H1 (cell line): ENCODE measurements at regions not wholly inside any gene's neighbourhood (a gene's known extent, or its start where the extent isn't known, plus 50 kb on each side); places are given as distances from the start of the nearest gene placed in this dataset.

Source experiments
- CTCF ChIA-PET: fragments of 300-600 bp; sonication (Branson Sonifier 250); formaldehyde crosslinking; loops from one replicate; lab custom pipeline; 2021; ENCODE audit not compliant: partially characterized antibody; lab: Charles Lee
- POLR2A ChIA-PET: fragments of 300-600 bp; sonication (Branson Sonifier 250); formaldehyde crosslinking; loops from one replicate; lab custom pipeline; 2021; ENCODE audit warnings: inconsistent platforms; ENCODE audit not compliant: partially characterized antibody; lab: Charles Lee
- DNase-seq, 2 experiments: peaks; one replicate each; pipeline versions ENCODE4 v3.0.0 to v3.0.0-alpha.2; 2010 to 2022; ENCODE audit warnings: low spot score in 2 of 2, low read depth in 1 of 2, mixed read lengths in 1 of 2
- FAIRE-seq: peaks from 2 replicates; lab custom pipeline; 2011; peaks lifted over from hg19 to GRCh38; lab: Jason Lieb, UNC
- H2AFZ ChIP-seq: 2 replicates; pipeline ENCODE4 v1.8.1; 2012; ENCODE audit warnings: low read length, inconsistent platforms
- H2AK5ac ChIP-seq: 2 replicates; pipeline ENCODE4 v1.6.1; 2013; ENCODE audit warnings: low read depth, low read length
- H2BK120ac ChIP-seq: replicated peaks from 2 replicates; pipeline ENCODE3; 2013; ENCODE audit warnings: low read depth, low read length, inconsistent platforms
- H2BK12ac ChIP-seq: 2 replicates; pipeline ENCODE4 v1.6.1; 2013; ENCODE audit warnings: low read depth, low read length
- H2BK15ac ChIP-seq: 2 replicates; pipeline ENCODE4 v1.6.1; 2013; ENCODE audit warnings: low read length
- H2BK20ac ChIP-seq: 2 replicates; pipeline ENCODE4 v1.6.1; 2013; ENCODE audit warnings: low read length
- H2BK5ac ChIP-seq: 2 replicates; pipeline ENCODE4 v1.6.1; 2013; ENCODE audit warnings: low read depth, low read length
- H3K14ac ChIP-seq: 2 replicates; pipeline ENCODE4 v1.6.1; 2013; ENCODE audit warnings: inconsistent platforms; ENCODE audit not compliant: insufficient read length
- H3K18ac ChIP-seq: 2 replicates; pipeline ENCODE4 v1.6.1; 2013; ENCODE audit warnings: low read length; ENCODE audit errors: extremely low read depth
- H3K23ac ChIP-seq: 2 replicates; pipeline ENCODE4 v1.6.1; 2013; ENCODE audit warnings: inconsistent platforms; ENCODE audit not compliant: insufficient read length
- H3K23me2 ChIP-seq: 2 replicates; pipeline ENCODE4 v1.6.1; 2013; ENCODE audit warnings: low read depth, low read length
- H3K27ac ChIP-seq: 2 replicates; pipeline ENCODE4 v1.6.1; 2011; ENCODE audit warnings: low read depth, low read length, inconsistent platforms
- H3K27me3 ChIP-seq, 4 experiments: replicated peaks in 1 of 4; 1 replicate in 1 of 4; 2 replicates in 3 of 4; pipeline versions ENCODE4 v1.6.1 to v1.8.1; 2011 to 2013; ENCODE audit warnings: low read length in 3 of 4, mild to moderate bottlenecking in 3 of 4, inconsistent platforms in 2 of 4, mixed read lengths in 2 of 4, moderate library complexity in 1 of 4; ENCODE audit not compliant: control insufficient read depth in 3 of 4, insufficient read depth in 3 of 4; ENCODE audit errors: extremely low read depth in 1 of 4
- H3K36me3 ChIP-seq, 4 experiments: 2 replicates each; pipeline versions ENCODE4 v1.6.1 to v1.8.1; 2011 to 2013; ENCODE audit warnings: mild to moderate bottlenecking in 4 of 4, low read length in 3 of 4, moderate library complexity in 2 of 4, control low read depth in 1 of 4, inconsistent platforms in 1 of 4; ENCODE audit not compliant: insufficient read depth in 4 of 4, control insufficient read depth in 2 of 4
- H3K4ac ChIP-seq: replicated peaks from 2 replicates; pipeline ENCODE3; 2013; ENCODE audit warnings: low read length, low read depth, mixed read lengths, inconsistent platforms; ENCODE audit not compliant: insufficient read length
- H3K4me1 ChIP-seq, 4 experiments: replicated peaks in 1 of 4; 1 replicate in 1 of 4; 2 replicates in 3 of 4; pipeline versions ENCODE4 v1.6.1 to v1.8.1; 2011 to 2013; ENCODE audit warnings: low read length in 3 of 4, inconsistent platforms in 2 of 4, mixed read lengths in 1 of 4; ENCODE audit not compliant: insufficient read depth in 4 of 4, control insufficient read depth in 3 of 4
- H3K4me2 ChIP-seq, 2 experiments: 2 replicates each; pipeline versions ENCODE4 v1.6.1 to v1.8.1; 2011 to 2013; ENCODE audit warnings: low read depth in 2 of 2, low read length in 2 of 2, control low read depth in 1 of 2, inconsistent platforms in 1 of 2, mild to moderate bottlenecking in 1 of 2; ENCODE audit not compliant: insufficient read depth in 1 of 2
- H3K4me3 ChIP-seq, 4 experiments: fragments of 200-600, 300-600 bp in 1 of 4; sonication (generic), shearing (Covaris generic), sonication (Bioruptor Twin) in 1 of 4; 2 replicates each; pipeline versions ENCODE4 v1.5.1 to v1.8.1; 2011 to 2016; ENCODE audit warnings: low read length in 4 of 4, low read depth in 3 of 4, control low read depth in 2 of 4, inconsistent platforms in 2 of 4, mild to moderate bottlenecking in 2 of 4, mixed read lengths in 1 of 4, moderate library complexity in 1 of 4; ENCODE audit not compliant: insufficient read depth in 2 of 4; ENCODE audit errors: extremely low read depth in 1 of 4
- H3K56ac ChIP-seq: replicated peaks from 2 replicates; pipeline ENCODE3; 2013; ENCODE audit warnings: low read depth, mild to moderate bottlenecking, mixed read lengths, low read length, inconsistent platforms; ENCODE audit not compliant: insufficient read length
- H3K79me1 ChIP-seq: 2 replicates; pipeline ENCODE4 v1.6.1; 2013; ENCODE audit warnings: low read depth, low read length, control low read depth
- H3K79me2 ChIP-seq, 2 experiments: 2 replicates each; pipeline versions ENCODE4 v1.6.1 to v1.8.1; 2012 to 2013; ENCODE audit warnings: low read length in 2 of 2, mild to moderate bottlenecking in 2 of 2, inconsistent platforms in 1 of 2; ENCODE audit not compliant: insufficient read depth in 2 of 2, control insufficient read depth in 1 of 2
- H3K9ac ChIP-seq, 4 experiments: replicated peaks in 1 of 4; 1 replicate in 1 of 4; 2 replicates in 3 of 4; pipeline versions ENCODE4 v1.6.1 to v1.8.1; 2011 to 2013; ENCODE audit warnings: low read depth in 3 of 4, low read length in 3 of 4, control low read depth in 2 of 4, mild to moderate bottlenecking in 2 of 4, moderate library complexity in 2 of 4, inconsistent platforms in 1 of 4; ENCODE audit errors: extremely low read depth in 1 of 4
- H3K9me3 ChIP-seq, 2 experiments: 2 replicates each; pipeline versions ENCODE4 v1.6.1 to v1.8.1; 2012 to 2013; ENCODE audit warnings: mild to moderate bottlenecking in 2 of 2, moderate library complexity in 2 of 2, control low read depth in 1 of 2, inconsistent platforms in 1 of 2, low read depth in 1 of 2, low read length in 1 of 2, mixed read lengths in 1 of 2; ENCODE audit not compliant: insufficient read depth in 2 of 2
- H4K20me1 ChIP-seq, 2 experiments: replicated peaks in 1 of 2; 2 replicates each; pipeline versions ENCODE3 to v1.8.1; 2011 to 2013; ENCODE audit warnings: inconsistent platforms in 2 of 2, low read length in 2 of 2, mild to moderate bottlenecking in 1 of 2; ENCODE audit not compliant: insufficient read depth in 2 of 2, control insufficient read depth in 1 of 2
- H4K5ac ChIP-seq: 2 replicates; pipeline ENCODE4 v1.6.1; 2013; ENCODE audit warnings: low read length, low read depth, mixed read lengths, inconsistent platforms; ENCODE audit not compliant: insufficient read length
- H4K8ac ChIP-seq: 2 replicates; pipeline ENCODE4 v1.8.0; 2013; ENCODE audit warnings: mild to moderate bottlenecking, moderate library complexity, low read length, inconsistent platforms; ENCODE audit not compliant: insufficient read depth; ENCODE audit errors: extremely low read depth
- H4K91ac ChIP-seq: replicated peaks from 2 replicates; pipeline ENCODE3; 2013; ENCODE audit warnings: low read length, mixed read lengths, inconsistent platforms; ENCODE audit not compliant: insufficient read length
- SRF ChIP-seq: IDR thresholded peaks from 2 replicates; pipeline ENCODE4 v1.6.1; 2011; ENCODE audit warnings: mild to moderate bottlenecking, low read depth, low read length, moderate library complexity
- WGBS, 2 experiments: shearing (Covaris generic) in 1 of 2; methylation state at CpG; one replicate each; pipeline versions ENCODE4 v1.1.6 to v1.1.7; 2013 to 2015; ENCODE audit warnings: low lambda C conversion rate in 2 of 2, mixed read lengths in 2 of 2, inconsistent platforms in 1 of 2, low coverage in 1 of 2, missing lambda C conversion rate in 1 of 2; ENCODE audit not compliant: insufficient replicate concordance in 2 of 2, insufficient coverage in 1 of 2, insufficient read length in 1 of 2; ENCODE audit errors: extremely low coverage in 1 of 2, missing lambda C conversion rate in 1 of 2; 5-methylcytosine and 5-hydroxymethylcytosine counted together
- TF ChIP-seq, protein P1 (sequence below): IDR thresholded peaks from 2 replicates; pipeline ENCODE4 v1.6.1; 2011; ENCODE audit warnings: low read depth, mild to moderate bottlenecking, low read length; ENCODE audit not compliant: insufficient read depth

DNA sequence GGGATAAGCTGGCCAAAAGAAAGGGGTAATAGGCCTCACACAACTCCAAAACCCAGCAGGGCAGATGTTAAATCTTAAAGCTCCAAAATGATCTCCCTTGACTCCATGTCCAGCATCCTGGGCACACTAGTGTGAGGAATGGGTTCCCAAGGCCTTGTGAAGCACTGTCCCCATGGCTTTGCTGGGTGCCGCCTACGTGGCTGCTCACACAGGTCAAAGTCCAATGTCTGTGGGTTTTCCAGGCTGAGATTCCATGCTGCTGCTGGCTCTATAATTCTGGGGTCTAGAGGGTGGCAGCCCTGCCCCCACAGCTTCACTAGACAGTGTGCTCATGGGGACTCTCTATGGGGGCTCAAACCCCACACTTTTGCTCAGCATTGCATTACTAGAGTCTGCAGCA is 145.3 kb upstream of the GRIN2B start:
- Histone ChIP-seq H2AK5ac (no peak overlapping the region), H2BK5ac (no peak overlapping the region), H3K14ac (no peak overlapping the region), H3K9ac (no peak overlapping the region), H2BK20ac (no peak overlapping the region), H2BK120ac (no peak overlapping the region), H3K27me3 (no peaks in the 10 kb centered on the region), H4K91ac (no peak overlapping the region), H3K9me3 (peaks cover 4 to 8% of the 10 kb centered on the region in 2 experiments; a peak in 2 of 4 replicates), H3K23ac (no peak overlapping the region), H3K79me1 (no peaks in the 10 kb centered on the region), H2BK12ac (no peak overlapping the region), H4K8ac (no peak overlapping the region), H3K79me2 (no peaks in the 10 kb centered on the region), H3K18ac (no peak overlapping the region), H3K23me2 (no peaks in the 10 kb centered on the region), H4K5ac (no peak overlapping the region), H2BK15ac (no peak overlapping the region), H3K36me3 (no peaks in the 10 kb centered on the region), H3K4me2 (no peak overlapping the region), H3K4me1 (no peaks in the 10 kb centered on the region), H3K4ac (no peak overlapping the region), H3K4me3 (no peak overlapping the region), H2AFZ (no peak overlapping the region), H3K56ac (no peak overlapping the region), H4K20me1 (no peaks in the 10 kb centered on the region), H3K27ac (no peak overlapping the region)
- DNase-seq: no peak
- CTCF ChIA-PET: interaction anchor here (1.2 to 2.3 kb wide), 3 partner anchors 12 to 849 kb away, joined by 3 to 9 read pairs (median 4); no protein-coding TSS in a partner anchor
- FAIRE-seq: no peak
- 100% methylated on average over 2 of the region's 2 CpGs; no CpG with 5 or more reads in 1 of the 2 experiments for WGBS, 2 experiments
- POLR2A ChIA-PET: no interaction called here
- TF ChIP-seq, protein P1, sequence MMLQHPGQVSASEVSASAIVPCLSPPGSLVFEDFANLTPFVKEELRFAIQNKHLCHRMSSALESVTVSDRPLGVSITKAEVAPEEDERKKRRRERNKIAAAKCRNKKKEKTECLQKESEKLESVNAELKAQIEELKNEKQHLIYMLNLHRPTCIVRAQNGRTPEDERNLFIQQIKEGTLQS: no peak
- no peak for TF ChIP-seq SRF
